Suprapubic skin (tissue), 4 donors: ENCODE measurements at regions not wholly inside any gene's neighbourhood (a gene's known extent, or its start where the extent isn't known, plus 50 kb on each side); places are given as distances from the start of the nearest gene placed in this dataset.

Experiments used
- DNase-seq, 2 donors: peaks; one replicate each; pipeline ENCODE4 v3.0.0-alpha.2; 2019; ENCODE audit warnings: low spot score in 2 of 2
- H3K27ac ChIP-seq: fragments of 200-600 bp; sonication (generic); one replicate; pipeline ENCODE4 v1.5.1; 2019
- H3K27me3 ChIP-seq: fragments of 200-600 bp; sonication (generic); one replicate; pipeline ENCODE4 v1.5.1; 2019
- H3K36me3 ChIP-seq: fragments of 200-600 bp; sonication (generic); one replicate; pipeline ENCODE4 v1.5.1; 2019
- H3K4me1 ChIP-seq: fragments of 200-600 bp; sonication (generic); one replicate; pipeline ENCODE4 v1.5.1; 2019
- H3K4me3 ChIP-seq: fragments of 200-600 bp; sonication (generic); one replicate; pipeline ENCODE4 v1.5.1; 2019; ENCODE audit warnings: mild to moderate bottlenecking
- H3K9me3 ChIP-seq: fragments of 200-600 bp; sonication (generic); one replicate; pipeline ENCODE4 v1.5.1; 2019
- CTCF ChIP-seq, 2 donors: fragments of 200-600 bp in 1 of 2; fragments of 450-650 bp in 1 of 2; sonication (generic) in 1 of 2; IDR thresholded peaks; one replicate each; pipeline ENCODE4 v1.5.1; 2016 to 2019; ENCODE audit warnings: antibody characterized with exemption in 2 of 2, mild to moderate bottlenecking in 1 of 2, moderate library complexity in 1 of 2
- EP300 ChIP-seq: sonication (generic); formaldehyde crosslinking; IDR thresholded peaks from one replicate; pipeline ENCODE4 v1.6.1; 2017; ENCODE audit warnings: antibody characterized with exemption
- POLR2A ChIP-seq, 2 donors: fragments of 450-650 bp; IDR thresholded peaks; one replicate each; pipeline ENCODE4 v1.6.1; 2017; ENCODE audit warnings: antibody characterized with exemption in 2 of 2, mild to moderate bottlenecking in 2 of 2, moderate library complexity in 2 of 2
- POLR2AphosphoS5 ChIP-seq, 3 donors: sonication (generic); formaldehyde crosslinking; IDR thresholded peaks; one replicate each; pipeline ENCODE4 v1.6.1; 2017; ENCODE audit warnings: antibody characterized with exemption in 3 of 3
- WGBS: methylation state at CpG from one replicate; pipeline ENCODE4 v1.1.5; 2018; 5-methylcytosine and 5-hydroxymethylcytosine counted together

- no peaks in the 10 kb centered on the region for H3K4me1 ChIP-seq
- no peaks in the 10 kb centered on the region for H3K9me3 ChIP-seq
- TF ChIP-seq CTCF (IDR thresholded peaks at IDR 0.05): no peak
- TF ChIP-seq EP300: no peak
- no peak for TF ChIP-seq POLR2AphosphoS5 (IDR thresholded peaks at IDR 0.05)
- TF ChIP-seq POLR2A (IDR thresholded peaks at IDR 0.05): no peak
- H3K36me3 ChIP-seq: no peaks in the 10 kb centered on the region
- DNase-seq: no peak
- H3K27me3 ChIP-seq: no peaks in the 10 kb centered on the region
- no peak overlapping the region for H3K4me3 ChIP-seq
- H3K27ac ChIP-seq: no peak overlapping the region
- WGBS: 92% methylated on average over 5 of the region's 5 CpGs
Measured at GRCh38 chr13:40362502-40362901, 303.9 kb downstream of the FOXO1 start.

- H3K4me3 ChIP-seq: no peak overlapping the region
- H3K27ac ChIP-seq: no peak overlapping the region
- H3K36me3 ChIP-seq: no peaks in the 10 kb centered on the region
- H3K27me3 ChIP-seq: no peaks in the 10 kb centered on the region
- 77% methylated on average over 1 of the region's 1 CpG for WGBS
- DNase-seq: no peak
- TF ChIP-seq POLR2AphosphoS5 (IDR thresholded peaks at IDR 0.05) (no peak), EP300 (no peak), CTCF (IDR thresholded peaks at IDR 0.05) (no peak), POLR2A (IDR thresholded peaks at IDR 0.05) (no peak)
- H3K4me1 ChIP-seq: no peaks in the 10 kb centered on the region
- no peaks in the 10 kb centered on the region for H3K9me3 ChIP-seq
Measured at GRCh38 chr13:40363653-40364052, 302.8 kb downstream of the FOXO1 start.

- 96% methylated on average over 6 of the region's 6 CpGs for WGBS
- Histone ChIP-seq H3K27me3 (no peaks in the 10 kb centered on the region), H3K4me3 (no peak overlapping the region), H3K36me3 (no peaks in the 10 kb centered on the region), H3K4me1 (no peaks in the 10 kb centered on the region), H3K9me3 (no peaks in the 10 kb centered on the region), H3K27ac (no peak overlapping the region)
- DNase-seq: no peak
- TF ChIP-seq CTCF (IDR thresholded peaks at IDR 0.05) (no peak), POLR2A (IDR thresholded peaks at IDR 0.05) (no peak), EP300 (no peak)
Measured at GRCh38 chr13:40366119-40366518, 300.3 kb downstream of the FOXO1 start.

DNA sequence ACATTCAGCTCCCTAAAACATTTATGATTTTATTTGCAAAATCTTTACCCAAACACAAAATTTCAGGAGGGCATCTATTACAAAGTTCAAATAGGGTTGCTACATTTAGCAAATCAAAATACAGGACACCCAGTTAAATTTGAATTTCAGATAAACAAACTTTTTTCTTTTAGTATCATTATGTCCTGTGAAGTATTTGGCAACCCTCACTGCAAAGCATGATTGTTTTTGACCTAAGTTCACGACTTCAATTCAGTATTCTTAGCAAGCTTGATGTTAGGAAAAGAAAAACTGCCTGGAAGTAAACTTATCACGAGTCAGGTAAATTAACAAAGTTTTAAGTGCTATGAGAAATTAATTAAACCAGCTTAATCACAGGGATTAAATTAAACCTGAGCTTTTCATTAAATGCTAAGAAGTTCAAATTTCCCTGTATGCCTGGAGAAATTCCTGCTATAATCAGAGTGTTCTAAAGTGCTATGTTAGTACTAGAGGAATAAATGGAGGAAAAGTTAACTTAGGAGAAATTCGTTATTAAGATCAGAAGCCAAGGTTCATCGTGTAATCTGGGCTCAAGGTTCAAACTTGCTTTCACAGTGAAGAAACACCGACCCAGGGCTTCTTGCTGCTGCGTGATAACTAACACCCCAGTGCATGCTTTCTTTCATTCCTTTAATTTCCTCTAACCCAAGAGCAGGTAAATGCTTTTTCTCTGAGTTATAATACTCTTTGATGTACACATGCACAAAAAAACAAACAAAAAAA lies 298.1 kb downstream of the FOXO1 start:
- Histone ChIP-seq H3K4me3 (no peak overlapping the region), H3K9me3 (no peaks in the 10 kb centered on the region), H3K4me1 (no peaks in the 10 kb centered on the region), H3K36me3 (no peaks in the 10 kb centered on the region), H3K27ac (no peak overlapping the region), H3K27me3 (no peaks in the 10 kb centered on the region)
- TF ChIP-seq POLR2A (IDR thresholded peaks at IDR 0.05) (no peak), POLR2AphosphoS5 (IDR thresholded peaks at IDR 0.05) (no peak), CTCF (IDR thresholded peaks at IDR 0.05) (no peak), EP300 (no peak)
- no peak for DNase-seq
- 87% methylated on average over 6 of the region's 6 CpGs for WGBS

- no peak for DNase-seq
- 79% methylated on average over 4 of the region's 4 CpGs for WGBS
- H3K36me3 ChIP-seq: no peaks in the 10 kb centered on the region
- H3K9me3 ChIP-seq: no peaks in the 10 kb centered on the region
- no peaks in the 10 kb centered on the region for H3K27me3 ChIP-seq
- no peak overlapping the region for H3K27ac ChIP-seq
- TF ChIP-seq CTCF (IDR thresholded peaks at IDR 0.05) (no peak), POLR2AphosphoS5 (IDR thresholded peaks at IDR 0.05) (no peak), EP300 (no peak), POLR2A (IDR thresholded peaks at IDR 0.05) (no peak)
- no peak overlapping the region for H3K4me3 ChIP-seq
- H3K4me1 ChIP-seq: no peaks in the 10 kb centered on the region
Measured at GRCh38 chr13:40370661-40371060, 295.8 kb downstream of the FOXO1 start.
